ENCODE measurements at regions not wholly inside any gene's neighbourhood (a gene's known extent, or its start where the extent isn't known, plus 50 kb on each side); places are given as distances from the start of the nearest gene placed in this dataset.

DNA sequence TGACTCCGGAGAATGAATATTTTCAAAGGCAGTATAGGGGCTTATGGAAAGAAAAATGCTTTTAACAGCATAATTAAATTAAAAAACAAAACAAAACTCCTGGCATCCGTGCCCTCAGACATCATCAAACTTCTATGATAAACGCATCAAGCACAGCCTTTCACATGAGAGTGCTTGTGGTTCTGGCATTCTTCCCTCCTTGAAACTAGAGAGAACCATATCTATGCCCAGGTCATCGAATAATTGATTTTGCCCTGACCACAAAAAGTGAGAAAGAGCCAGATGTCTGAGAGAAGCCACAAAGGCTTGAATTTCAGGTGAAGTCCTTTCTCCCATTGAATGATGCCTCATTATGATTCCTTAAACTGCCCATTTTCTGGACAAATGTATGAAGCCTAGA, 286.8 kb downstream of the CBLL2 start:
- H3K27ac ChIP-seq: no peak overlapping the region
- FAIRE-seq (peak; percentile 93), DNase-seq (ENCODE audit: low read depth in 1 of 2, low spot score in 1 of 2) (no peak), ATAC-seq (no peak)
- no peak for TF ChIP-seq SMC3 (IDR thresholded peaks at IDR 0.05)
- no peak for TF ChIP-seq ZC3H11A (IDR thresholded peaks at IDR 0.05)
- TF ChIP-seq TFCP2L1 (CRISPR knock-in tag; IDR thresholded peaks at IDR 0.05): no peak
- TF ChIP-seq FOSL2 (IDR thresholded peaks at IDR 0.05): no peak
- TF ChIP-seq FOSL2 (CRISPR knock-in tag; IDR thresholded peaks at IDR 0.05): no peak
- TF ChIP-seq HMGXB4 (CRISPR knock-in tag; IDR thresholded peaks at IDR 0.05; ENCODE audit: borderline replicate concordance): no peak
- TF ChIP-seq RFX5 (IDR thresholded peaks at IDR 0.05): no peak
- TF ChIP-seq, protein P1, sequence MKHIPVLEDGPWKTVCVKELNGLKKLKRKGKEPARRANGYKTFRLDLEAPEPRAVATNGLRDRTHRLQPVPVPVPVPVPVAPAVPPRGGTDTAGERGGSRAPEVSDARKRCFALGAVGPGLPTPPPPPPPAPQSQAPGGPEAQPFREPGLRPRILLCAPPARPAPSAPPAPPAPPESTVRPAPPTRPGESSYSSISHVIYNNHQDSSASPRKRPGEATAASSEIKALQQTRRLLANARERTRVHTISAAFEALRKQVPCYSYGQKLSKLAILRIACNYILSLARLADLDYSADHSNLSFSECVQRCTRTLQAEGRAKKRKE (CRISPR knock-in tag; IDR thresholded peaks at IDR 0.05; ENCODE audit: low read depth): no peak
- no peak for TF ChIP-seq EP300 (IDR thresholded peaks at IDR 0.05)
- no peak for TF ChIP-seq FOXS1 (CRISPR knock-in tag; IDR thresholded peaks at IDR 0.05)
- H3K4me1 ChIP-seq: no peaks in the 10 kb centered on the region
- H3K4me2 ChIP-seq: no peak overlapping the region
- ChIA-PET POLR2A (no interaction called here), CTCF (no interaction called here)
- 16% methylated on average over 4 of the region's 4 CpGs for WGBS (ENCODE audit: missing lambda C conversion rate)
- no peaks in the 10 kb centered on the region for H3K9me3 ChIP-seq
- no peak overlapping the region for H3K4me3 ChIP-seq

DNA sequence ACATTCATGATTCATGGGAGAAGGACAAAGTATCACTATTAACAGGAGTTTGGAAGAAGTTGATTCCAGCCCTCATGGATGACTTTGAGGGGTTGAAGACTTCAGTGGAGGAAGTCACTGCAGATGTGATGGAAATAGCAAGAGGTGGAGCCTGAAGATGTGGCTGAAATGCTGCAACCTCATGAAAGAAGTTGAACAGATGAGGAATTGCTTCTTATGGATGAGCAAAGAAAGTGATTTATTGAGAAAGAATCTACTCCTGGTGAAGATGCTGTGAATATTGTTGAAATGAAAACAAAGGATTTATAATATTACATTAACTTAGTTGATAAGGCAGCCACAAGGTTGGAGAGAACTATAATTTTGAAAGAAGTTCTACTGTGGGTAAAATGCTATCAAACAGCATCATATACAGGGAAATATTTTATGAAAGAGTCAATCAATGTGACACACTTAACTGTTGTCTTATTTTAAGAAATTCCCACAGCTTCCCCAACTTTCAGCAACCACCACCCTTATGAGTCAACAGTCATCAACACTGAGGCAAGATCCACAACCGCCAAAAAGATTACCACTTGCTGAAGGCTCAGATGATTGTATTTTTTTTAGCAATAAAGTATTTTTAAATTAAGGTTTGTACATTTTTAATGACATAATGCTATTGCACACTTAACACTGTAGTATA, 302.6 kb downstream of the CBLL2 start:
- FAIRE-seq: peak; percentile 13
- Histone ChIP-seq H3K4me1 (no peaks in the 10 kb centered on the region), H3K9me3 (no peaks in the 10 kb centered on the region), H3K4me2 (no peak overlapping the region), H3K4me3 (no peak overlapping the region), H3K27ac (no peak overlapping the region)
- TF ChIP-seq FOSL2 (IDR thresholded peaks at IDR 0.05) (no peak), FOSL2 (CRISPR knock-in tag; IDR thresholded peaks at IDR 0.05) (no peak)
- no peak for ATAC-seq
- 38% methylated on average over 1 of the region's 1 CpG for WGBS (ENCODE audit: missing lambda C conversion rate)
- CTCF ChIA-PET: no interaction called here
- no peak for DNase-seq (ENCODE audit: low read depth in 1 of 2, low spot score in 1 of 2)
- POLR2A ChIA-PET: no interaction called here

DNA sequence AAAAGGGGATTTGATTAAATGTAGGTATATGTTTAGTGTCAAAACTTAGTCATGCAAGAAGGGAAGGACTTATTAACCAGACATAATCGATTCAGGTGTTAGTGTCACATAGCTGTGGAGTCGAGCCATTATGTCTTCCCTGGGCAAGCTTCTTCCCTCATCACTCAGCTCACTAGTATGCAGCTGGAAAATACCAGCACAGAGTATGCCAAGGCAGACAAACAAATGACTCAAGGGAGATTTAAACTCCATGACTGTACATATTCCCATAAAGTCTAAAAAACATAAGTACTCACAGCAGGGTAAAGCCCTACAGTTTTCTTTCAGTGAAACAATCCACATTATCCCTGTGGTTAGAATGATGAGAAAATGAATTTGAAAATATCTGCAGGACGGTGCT, 304.5 kb downstream of the CBLL2 start:
- Histone ChIP-seq H3K27ac (no peak overlapping the region), H3K4me1 (no peaks in the 10 kb centered on the region), H3K9me3 (no peaks in the 10 kb centered on the region), H3K4me3 (no peak overlapping the region), H3K4me2 (no peak overlapping the region)
- no peak for TF ChIP-seq MYC (IDR thresholded peaks at IDR 0.05; ENCODE audit: borderline replicate concordance, low read length)
- TF ChIP-seq MAFK (IDR thresholded peaks at IDR 0.05; ENCODE audit: partially characterized antibody): no peak
- no peak for TF ChIP-seq CHD2 (IDR thresholded peaks at IDR 0.05; ENCODE audit: low read length, partially characterized antibody)
- no peak for TF ChIP-seq FOSL2 (IDR thresholded peaks at IDR 0.05)
- TF ChIP-seq FOSL2 (CRISPR knock-in tag; IDR thresholded peaks at IDR 0.05): no peak
- TF ChIP-seq CHD4 (IDR thresholded peaks at IDR 0.05; ENCODE audit: borderline replicate concordance): no peak
- no peak for TF ChIP-seq ZNF302 (CRISPR knock-in tag; IDR thresholded peaks at IDR 0.05)
- TF ChIP-seq EHMT2 (IDR thresholded peaks at IDR 0.05; ENCODE audit: low read depth): no peak
- TF ChIP-seq FOSB (CRISPR knock-in tag; IDR thresholded peaks at IDR 0.05): no peak
- TF ChIP-seq ZC3H11A (IDR thresholded peaks at IDR 0.05): no peak
- no peak for TF ChIP-seq EP300 (IDR thresholded peaks at IDR 0.05)
- no peak for TF ChIP-seq HOXB13 (CRISPR knock-in tag; IDR thresholded peaks at IDR 0.05; ENCODE audit: low read depth)
- TF ChIP-seq, protein P1 (CRISPR knock-in tag; IDR thresholded peaks at IDR 0.05; ENCODE audit: low read depth): no peak
- DNase-seq (ENCODE audit: low read depth in 1 of 2, low spot score in 1 of 2) (peak in 1 of 2 experiments; percentile 1), FAIRE-seq (no peak), ATAC-seq (no peak)
- 0% methylated on average over 3 of the region's 3 CpGs for WGBS (ENCODE audit: missing lambda C conversion rate)
- ChIA-PET POLR2A (no interaction called here), CTCF (no interaction called here)
